DMS53 treated with DMSO at 0.1 percent for 48 hours (cell line): ENCODE measurements at regions not wholly inside any gene's neighbourhood (a gene's known extent, or its start where the extent isn't known, plus 50 kb on each side); places are given as distances from the start of the nearest gene placed in this dataset.

ENCODE experiments used
- DNase-seq: peaks from one replicate; lab custom pipeline; 2025; ENCODE audit not compliant: unreplicated experiment; lab: John Stamatoyannopoulos, UW

DNA sequence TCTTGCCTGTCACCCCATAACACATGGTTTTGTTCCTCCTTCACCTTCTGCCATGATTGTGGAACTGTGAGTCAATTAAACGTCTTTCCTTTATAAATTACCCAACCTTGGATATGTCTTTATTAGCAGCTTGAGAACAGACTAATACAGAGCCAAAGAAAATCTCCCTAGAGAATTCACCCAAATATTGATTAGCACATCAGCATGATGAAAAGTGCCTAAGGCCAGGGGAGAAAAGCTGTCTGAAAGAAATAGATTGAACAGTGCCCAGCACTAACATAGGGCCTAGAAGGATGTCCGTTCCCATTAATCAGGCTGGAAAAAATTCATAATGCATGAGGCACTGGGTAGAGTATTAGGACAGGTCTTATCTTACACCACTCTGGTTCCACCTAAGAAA is 111.9 kb upstream of the CALN1 start:
- no peak for DNase-seq

DNA sequence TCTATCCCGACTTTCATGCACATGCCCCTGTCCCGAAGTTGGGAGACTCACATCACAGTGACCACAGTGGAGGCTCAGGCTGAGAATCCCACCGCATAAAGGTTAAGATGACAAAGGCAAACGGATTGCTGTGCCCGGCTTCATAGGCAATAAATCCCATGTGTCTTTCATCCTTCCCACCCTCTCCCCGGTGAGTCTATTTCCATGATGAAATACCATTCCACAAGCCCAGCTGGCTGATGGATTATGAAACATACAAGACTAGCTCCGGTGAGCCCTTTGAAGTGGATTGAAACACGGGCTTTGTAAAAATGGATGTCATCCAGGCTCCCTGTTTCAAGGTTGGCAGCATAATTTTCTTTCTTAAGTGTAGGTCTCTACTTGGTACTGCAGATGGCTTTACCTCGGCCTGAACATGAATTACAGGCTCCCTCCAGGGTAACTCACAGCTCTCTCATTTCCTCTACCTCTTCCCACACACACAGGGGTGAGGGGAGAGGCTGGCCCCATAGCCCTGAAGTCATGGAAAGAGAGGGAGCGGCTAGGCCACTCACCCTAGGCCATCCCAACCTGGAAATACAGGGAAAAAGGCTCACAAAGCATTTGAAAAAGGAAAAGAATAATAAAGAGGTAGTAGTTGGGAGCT is 92.0 kb upstream of the CALN1 start:
- no peak for DNase-seq

DNA sequence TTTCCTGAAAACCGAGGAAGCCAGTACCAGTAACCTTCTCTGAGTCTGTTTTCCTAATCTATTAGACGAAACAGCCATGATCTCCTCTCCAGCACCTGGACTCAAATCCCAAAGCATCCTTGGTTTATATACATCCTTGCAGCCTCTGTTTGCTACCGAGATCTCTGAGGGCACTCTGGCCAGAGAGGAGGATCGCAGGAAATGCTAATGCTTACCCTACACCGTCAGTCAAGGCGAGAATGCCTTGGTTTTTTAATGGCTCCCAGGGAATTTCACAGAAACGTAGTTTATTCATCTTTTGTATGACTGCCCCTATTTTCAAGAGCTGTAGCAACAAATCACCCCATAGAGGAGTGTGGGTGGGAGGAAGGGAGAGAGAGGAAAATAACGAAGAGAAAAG is 91.5 kb upstream of the CALN1 start:
- DNase-seq = no peak

- no peak for DNase-seq
Measured at GRCh38 chr7:72494807-72495206, 82.7 kb upstream of the CALN1 start.

DNA sequence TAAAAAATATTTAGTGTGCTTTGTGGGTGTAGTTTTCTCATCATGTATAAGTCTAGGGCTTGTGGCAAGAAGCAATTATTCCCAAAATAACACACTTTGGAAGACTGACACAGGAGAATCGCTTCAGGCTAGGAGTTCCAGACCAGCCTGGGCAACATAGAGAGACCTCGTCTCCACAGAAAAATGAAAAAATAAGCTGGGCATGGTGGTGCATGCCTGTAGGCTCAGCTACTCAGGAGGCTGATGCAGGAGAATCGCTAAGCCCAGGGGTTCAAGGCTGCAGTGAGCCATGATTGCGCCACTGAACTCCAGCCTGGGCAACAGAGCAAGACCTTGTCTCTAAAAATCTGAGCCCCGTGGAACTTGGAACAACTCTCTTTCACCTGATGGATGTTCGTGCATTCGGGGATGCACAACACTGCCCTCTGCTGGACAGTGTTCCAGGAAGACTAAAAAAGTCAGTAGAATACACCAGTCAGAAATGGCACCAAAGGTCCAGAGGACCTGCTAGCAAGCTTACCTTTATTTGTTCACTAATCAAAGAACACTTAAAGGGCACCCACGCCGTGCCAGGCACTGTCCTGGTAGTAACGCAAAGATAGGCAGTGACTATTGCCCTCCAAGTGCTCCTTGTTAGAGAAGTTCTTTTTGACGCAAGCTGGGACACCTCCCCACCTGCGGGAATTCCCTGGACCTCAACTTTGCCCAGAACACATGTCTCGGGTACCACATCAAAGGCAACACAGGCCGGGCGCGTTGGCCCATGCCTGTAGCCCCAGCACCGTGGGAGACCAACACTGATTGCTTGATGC is 81.9 kb upstream of the CALN1 start:
- peak; percentile 28 for DNase-seq

DNA sequence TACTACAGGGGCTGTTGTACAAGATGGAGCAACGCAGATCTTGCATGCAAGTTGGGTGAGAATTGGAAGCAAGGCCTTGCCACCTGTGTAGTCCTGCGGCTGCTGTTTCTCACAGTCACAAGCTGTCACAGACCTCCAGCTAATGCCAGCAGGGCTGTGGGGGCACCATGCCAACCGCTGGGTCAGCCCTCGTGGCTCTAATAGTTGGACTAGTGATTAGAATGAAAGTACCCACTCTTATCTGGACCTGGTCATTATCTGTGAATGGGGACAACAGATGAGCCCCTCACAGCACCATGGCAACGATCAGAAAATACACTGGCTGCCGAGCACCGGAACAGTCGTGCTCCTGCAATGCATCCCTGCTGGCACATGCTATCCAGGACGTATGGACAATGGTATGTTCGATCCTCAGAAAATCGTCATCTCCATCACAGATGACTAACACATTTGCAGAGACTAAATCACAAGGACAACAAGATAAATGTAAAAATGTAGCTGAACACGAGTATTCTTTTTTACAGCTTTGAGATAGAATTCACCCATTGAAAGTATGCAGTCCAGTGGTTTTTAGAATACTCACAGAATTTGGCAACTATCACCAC is 80.4 kb upstream of the CALN1 start:
- no peak for DNase-seq

DNA sequence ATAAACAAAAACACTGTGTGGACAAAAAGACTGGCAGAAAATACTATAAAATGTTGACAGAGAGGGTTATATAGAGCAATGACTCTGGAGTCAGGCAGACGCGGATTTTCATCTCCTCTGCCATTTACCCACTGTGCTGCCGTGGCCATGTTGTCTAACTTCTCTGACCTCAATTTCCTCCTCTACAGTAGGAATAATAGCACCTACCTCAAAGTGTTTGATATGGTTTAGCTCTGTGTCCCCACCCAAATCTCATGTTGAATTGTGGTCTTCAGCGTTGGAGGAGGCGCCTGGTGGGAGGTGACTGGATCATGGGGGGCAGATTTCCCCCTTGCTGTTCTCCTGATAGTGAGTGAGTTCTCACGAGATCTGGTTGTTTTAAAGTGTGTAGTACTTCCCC is 78.2 kb upstream of the CALN1 start:
- DNase-seq = no peak

GRCh38 chr7:72481934-72482333 is 69.8 kb upstream of the CALN1 start:
- no peak for DNase-seq

GRCh38 chr7:72476608-72477305 is 64.6 kb upstream of the CALN1 start:
- DNase-seq = no peak

- no peak for DNase-seq
Measured at GRCh38 chr7:72467237-72467636, 55.1 kb upstream of the CALN1 start.

GRCh38 chr7:72466797-72467196 is 54.7 kb upstream of the CALN1 start:
- no peak for DNase-seq

GRCh38 chr7:72465521-72465920 is 53.4 kb upstream of the CALN1 start:
- DNase-seq = no peak

DNA sequence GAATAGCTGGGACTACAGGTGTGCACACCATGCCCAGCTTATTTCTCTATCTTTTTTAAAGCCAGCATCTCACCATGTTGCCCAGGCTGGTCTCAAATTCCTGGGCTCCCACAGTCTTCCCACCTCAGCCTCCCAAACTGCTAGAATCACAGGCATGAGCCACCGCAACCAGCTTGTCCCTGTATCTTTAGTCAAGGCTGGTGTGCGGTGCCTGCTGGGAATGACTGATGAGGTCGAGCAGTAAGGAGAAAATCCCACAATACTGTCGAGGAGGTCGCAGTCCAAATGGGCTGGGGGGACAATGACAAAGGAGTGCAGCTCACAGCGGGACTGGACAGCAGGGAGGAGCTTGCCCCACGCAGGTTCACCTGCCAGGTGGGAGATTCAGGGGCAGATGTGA is 50.2 kb upstream of the CALN1 start:
- no peak for DNase-seq
